Fibroblast of skin of scalp (primary cell): ENCODE measurements at regions not wholly inside any gene's neighbourhood (a gene's known extent, or its start where the extent isn't known, plus 50 kb on each side); places are given as distances from the start of the nearest gene placed in this dataset.
"Not testable (repeated sequence)": the region's sequence is repeated elsewhere in the genome, so short reads cannot be mapped to it uniquely, and the experiment has no call there.

Experiments used
- DNase-seq: peaks from one replicate; pipeline ENCODE4 v3.0.0-alpha.2; 2013

DNA sequence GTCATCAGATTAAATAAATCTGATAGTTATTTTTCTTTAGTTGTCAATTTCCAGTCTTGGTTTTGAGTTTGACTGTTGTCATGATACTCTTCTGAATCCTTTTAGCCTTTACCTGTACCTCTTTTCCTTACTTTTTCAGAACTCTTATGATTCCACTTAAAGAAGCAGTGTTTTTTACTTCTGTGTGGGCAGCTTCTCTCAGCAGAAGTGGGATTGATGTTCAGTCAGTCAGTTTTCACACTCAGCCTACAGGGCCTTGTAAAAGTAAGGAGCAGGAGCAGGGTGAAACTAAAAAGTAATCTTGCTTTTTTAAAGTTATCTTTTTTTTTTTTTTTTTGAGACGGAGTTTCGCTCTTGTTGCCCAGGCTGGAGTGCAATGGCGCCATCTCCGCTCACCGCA lies 75.1 kb downstream of the HAUS1 start:
- DNase-seq = no peak

DNA sequence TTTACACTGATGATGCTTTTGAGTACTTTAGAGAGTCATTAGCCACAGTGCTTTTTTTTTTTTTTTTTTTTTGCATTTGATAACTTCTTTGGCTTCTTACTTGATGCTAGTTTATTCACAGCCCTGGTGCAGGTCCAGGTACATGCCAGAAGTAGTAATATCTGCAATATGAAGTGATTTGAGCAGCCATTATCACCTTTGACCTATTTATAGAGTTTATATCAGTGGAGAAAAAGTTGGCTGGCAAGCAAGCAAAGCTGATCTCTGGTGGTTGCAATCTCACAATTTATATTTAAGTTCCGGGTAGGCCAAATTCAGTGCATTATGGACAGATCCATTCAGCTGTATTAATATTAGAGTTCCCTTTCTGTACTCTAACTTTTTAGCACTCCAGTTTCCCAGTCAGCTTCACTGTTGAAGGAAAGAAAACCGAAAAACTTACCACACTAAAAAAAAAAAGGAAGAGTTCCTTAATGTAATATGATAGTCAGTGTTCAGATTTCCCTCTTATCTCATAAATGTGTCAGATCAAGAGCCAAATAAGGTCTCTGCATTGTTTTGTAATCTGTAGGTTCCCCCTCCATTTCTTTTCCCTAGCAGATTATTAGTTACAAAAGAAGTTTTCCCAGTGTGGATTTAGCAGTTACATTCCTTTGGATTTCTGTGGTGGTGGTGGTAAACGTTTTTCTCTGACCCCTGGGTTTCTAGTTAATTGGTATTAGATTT lies 78.6 kb downstream of the HAUS1 start:
- no peak for DNase-seq

DNA sequence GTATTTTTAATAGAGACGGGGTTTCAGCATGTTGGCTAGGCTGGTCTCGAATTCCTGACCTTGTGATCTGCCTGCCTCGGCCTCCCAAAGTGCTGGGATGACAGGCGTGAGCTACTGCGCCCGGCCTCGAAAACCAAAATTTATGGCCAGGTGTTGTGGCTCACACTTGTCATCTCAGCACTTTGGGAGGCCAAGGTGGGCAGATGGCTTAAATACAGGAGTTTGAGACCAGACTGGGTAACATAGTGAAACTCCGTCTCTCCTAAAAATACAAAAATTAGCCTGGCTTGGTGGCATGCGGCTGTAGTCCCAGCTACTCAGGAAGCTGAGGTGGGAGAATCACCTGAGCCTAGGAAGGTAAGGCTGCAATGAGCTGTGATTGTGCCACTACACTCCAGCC lies 80.1 kb downstream of the HAUS1 start:
- DNase-seq = not testable (repeated sequence)

DNA sequence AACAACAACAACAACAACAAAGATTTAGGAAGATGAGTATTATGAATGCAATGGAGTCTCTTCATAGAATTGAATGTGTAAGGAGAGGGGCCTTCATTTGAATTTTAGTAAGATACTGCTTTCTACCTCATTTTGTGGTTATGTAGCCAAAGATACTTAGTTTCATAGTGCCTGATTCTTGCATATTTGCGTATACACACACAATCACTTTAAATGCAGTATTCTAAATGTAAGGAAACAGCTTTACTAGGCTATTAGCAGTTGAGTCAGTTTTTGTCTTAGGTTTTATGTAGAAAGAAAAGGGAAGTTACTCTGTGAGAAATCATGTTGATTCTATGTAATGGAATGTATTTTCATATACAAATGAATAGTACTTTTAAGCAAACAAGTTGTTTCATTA lies 80.5 kb downstream of the HAUS1 start:
- DNase-seq = no peak

GRCh38 chr18:46190667-46191066 lies 86.5 kb downstream of the HAUS1 start:
- DNase-seq = no peak

GRCh38 chr18:46196627-46197243 lies 92.5 kb downstream of the HAUS1 start:
- no peak for DNase-seq

GRCh38 chr18:46199515-46200147 lies 95.4 kb downstream of the HAUS1 start:
- no peak for DNase-seq

GRCh38 chr18:46200178-46201055 lies 96.2 kb downstream of the HAUS1 start:
- not testable (repeated sequence) for DNase-seq

GRCh38 chr18:46204143-46204542 lies 100.0 kb downstream of the HAUS1 start:
- no peak for DNase-seq

- DNase-seq = no peak
Measured at GRCh38 chr18:46207985-46208384, 103.8 kb downstream of the HAUS1 start.

DNA sequence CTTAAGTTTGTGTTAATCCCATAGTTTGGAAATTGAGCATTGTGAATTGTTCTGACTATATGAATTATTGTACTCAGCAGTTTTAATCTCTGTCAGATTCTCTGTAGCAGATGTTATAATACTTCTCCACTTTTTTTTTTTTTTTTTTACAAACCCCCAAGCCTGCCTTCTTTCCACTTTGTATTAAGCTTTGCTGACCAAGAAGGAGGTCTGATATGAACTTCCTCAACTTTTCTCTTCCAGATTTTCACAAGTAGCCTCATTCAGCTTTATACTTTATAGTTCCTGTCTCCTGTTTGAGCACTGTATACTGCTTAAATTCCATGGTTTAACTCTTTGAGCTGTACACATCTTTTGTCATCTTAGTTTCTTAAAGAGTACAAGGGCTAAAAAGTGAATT lies 105.0 kb downstream of the HAUS1 start:
- no peak for DNase-seq

GRCh38 chr18:46211816-46212215 lies 107.6 kb downstream of the HAUS1 start:
- peak; percentile 35 for DNase-seq

DNA sequence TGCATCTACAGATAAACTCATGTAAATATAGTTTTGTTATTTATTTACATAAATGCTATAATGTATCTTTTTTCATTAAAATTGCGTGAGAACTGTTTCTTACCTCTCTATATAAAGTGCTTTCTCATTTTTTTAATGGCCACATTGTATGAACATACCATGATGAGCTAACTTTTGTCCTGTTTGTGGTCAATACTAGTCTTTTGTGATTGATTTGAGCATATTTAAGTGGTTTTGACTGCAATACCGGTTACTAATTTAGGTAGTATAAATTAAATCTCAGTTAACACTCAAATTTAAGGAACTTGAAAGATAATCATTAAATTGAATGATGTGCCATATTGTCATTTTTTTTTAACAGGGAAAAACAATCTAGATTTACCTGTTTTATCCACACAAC lies 108.2 kb downstream of the HAUS1 start:
- DNase-seq = no peak

DNA sequence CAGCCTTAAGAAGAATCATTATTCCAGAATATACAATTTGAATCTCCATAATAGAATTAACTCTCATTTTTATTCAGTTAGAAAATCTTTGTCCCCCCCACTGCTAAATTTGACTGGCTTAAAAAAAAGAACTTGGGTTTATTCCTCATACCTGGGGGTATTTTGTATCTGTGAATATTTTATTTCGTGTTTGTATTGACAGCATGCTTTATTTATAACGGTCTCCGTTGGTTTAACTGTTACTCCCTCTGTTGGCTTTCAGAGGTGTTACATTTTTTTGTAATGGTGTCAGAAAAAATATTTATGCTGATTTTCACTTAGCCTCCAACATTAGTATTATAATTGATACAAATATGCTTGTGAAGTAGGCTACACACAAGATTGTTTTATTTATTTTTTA lies 109.1 kb downstream of the HAUS1 start:
- no peak for DNase-seq

GRCh38 chr18:46214435-46214834 lies 110.2 kb downstream of the HAUS1 start:
- DNase-seq = no peak

DNA sequence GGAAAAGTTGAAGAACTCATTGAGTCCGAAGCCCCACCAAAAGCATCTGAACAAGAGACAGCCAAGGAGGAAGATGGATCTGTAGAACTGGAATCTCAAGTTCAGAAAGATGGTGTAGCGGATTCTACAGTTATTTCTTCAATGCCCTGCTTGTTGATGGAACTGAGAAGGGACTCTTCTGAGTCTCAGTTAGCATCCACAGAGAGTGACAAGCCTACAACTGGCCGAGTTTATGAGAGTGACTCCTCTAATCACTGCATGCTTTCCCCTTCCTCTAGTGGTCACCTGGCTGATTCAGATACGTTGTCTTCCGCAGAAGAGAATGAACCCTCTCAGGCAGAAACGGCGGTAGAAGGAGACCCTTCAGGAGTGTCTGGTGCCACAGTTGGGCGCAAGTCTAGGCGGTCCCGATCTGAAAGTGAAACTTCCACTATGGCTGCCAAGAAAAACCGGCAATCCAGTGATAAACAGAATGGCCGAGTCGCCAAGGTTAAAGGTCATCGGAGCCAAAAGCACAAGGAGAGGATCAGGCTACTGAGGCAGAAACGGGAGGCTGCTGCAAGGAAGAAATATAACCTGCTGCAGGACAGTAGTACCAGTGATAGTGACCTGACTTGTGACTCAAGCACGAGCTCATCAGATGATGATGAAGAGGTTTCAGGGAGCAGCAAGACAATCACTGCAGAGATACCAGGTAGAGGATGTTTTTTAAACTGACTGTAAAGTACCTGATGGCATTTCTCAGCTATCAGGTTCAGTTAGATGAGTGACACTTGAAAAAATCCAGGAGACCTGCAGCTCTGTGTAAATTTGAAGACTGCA lies 111.9 kb downstream of the HAUS1 start:
- DNase-seq = no peak

DNA sequence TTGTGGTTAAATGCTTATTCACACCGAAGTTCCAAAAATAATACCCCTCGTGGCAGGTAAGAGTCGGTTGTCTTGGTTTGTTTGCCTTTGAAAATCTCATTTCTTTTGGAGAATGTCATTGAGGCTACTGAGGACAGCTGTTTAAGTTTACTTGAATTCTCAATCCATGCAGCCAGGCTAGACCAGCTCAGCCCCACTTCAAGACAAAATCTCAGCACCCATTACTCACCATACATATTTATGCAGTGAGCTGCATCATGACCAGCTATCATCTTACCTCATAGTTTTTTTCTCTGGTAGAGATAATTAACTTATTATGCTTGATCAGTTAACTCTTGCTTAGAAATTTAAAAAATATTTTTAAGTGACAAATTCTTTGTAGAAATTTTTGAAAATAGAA lies 115.9 kb downstream of the HAUS1 start:
- peak; percentile 70 for DNase-seq

GRCh38 chr18:46222093-46222492 lies 117.9 kb downstream of the HAUS1 start:
- DNase-seq = no peak

DNA sequence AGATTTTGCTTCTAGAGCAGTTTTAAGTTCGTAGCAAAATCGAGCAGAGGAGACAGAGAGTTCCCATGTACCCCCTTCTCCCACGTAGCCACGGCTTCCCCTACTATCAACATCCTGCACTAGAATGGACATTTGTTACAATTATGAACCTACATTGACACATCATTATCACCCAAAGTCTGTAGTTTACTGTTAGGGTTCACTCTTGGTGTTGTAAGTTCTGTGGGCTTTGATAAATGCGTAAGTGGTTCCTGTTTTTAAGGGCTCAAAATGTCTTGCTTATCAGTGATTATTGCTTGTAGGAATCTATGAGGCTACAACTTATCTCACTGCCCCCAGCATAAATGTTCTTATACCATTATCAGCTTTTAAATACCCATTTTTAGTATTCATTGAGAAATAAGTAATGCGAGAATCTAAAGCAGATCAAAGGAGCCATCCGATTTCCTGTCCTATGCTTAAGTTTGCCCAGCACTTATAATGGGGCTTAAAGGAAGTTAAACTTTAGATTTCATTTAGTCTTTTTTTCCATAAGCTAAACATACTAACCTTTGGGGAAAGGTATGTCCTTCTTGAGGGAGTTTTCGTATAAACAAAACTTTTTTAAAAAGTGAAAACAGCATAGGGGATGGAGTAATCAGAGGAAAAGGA lies 118.7 kb downstream of the HAUS1 start:
- DNase-seq = no peak

- DNase-seq = no peak
Measured at GRCh38 chr18:46224181-46224775, 120.1 kb downstream of the HAUS1 start.

GRCh38 chr18:46226461-46226860 lies 122.3 kb downstream of the HAUS1 start:
- DNase-seq = peak; percentile 66
